ENCODE measurements at regions not wholly inside any gene's neighbourhood (a gene's known extent, or its start where the extent isn't known, plus 50 kb on each side); places are given as distances from the start of the nearest gene placed in this dataset.
A peak's percentile ranks its signal among the peaks of the same experiment; 100 is the strongest.
"Not testable (repeated sequence)": the region's sequence is repeated elsewhere in the genome, so short reads cannot be mapped to it uniquely, and the experiment has no call there.

GRCh38 chr2:44098050-44098449 lies 70.6 kb upstream of the PPM1B start:
- no peak for ATAC-seq (ENCODE audit: low read depth)
- no peak for DNase-seq (ENCODE audit: low spot score in 2 of 2)
- Mint-ChIP-seq H3K27ac (no peak overlapping the region), H3K27me3 (peaks cover 2% of the 10 kb centered on the region), H3K36me3 (peaks cover under 1% of the 10 kb centered on the region), H3K4me3 (no peak overlapping the region), H3K4me1 (peaks cover 3% of the 10 kb centered on the region), H3K9me3 (no peaks in the 10 kb centered on the region)

- DNase-seq (ENCODE audit: low spot score in 2 of 2) (no peak), ATAC-seq (ENCODE audit: low read depth) (no peak)
- Mint-ChIP-seq H3K9me3 (no peaks in the 10 kb centered on the region), H3K27me3 (peaks cover 2% of the 10 kb centered on the region), H3K4me3 (no peak overlapping the region), H3K36me3 (no peaks in the 10 kb centered on the region), H3K4me1 (peaks cover 3% of the 10 kb centered on the region), H3K27ac (no peak overlapping the region)
Measured at GRCh38 chr2:44098891-44099290, 69.8 kb upstream of the PPM1B start.

GRCh38 chr2:44100351-44100750 lies 68.3 kb upstream of the PPM1B start:
- Mint-ChIP-seq H3K4me3 (no peak overlapping the region), H3K9me3 (no peaks in the 10 kb centered on the region), H3K4me1 (peaks cover 3% of the 10 kb centered on the region), H3K27me3 (peaks cover 2% of the 10 kb centered on the region), H3K27ac (no peak overlapping the region), H3K36me3 (no peaks in the 10 kb centered on the region)
- no peak for DNase-seq (ENCODE audit: low spot score in 2 of 2)
- ATAC-seq (ENCODE audit: low read depth): no peak

GRCh38 chr2:44101246-44101645 lies 67.4 kb upstream of the PPM1B start:
- peaks cover 3% of the 10 kb centered on the region for H3K4me1 Mint-ChIP-seq
- no peaks in the 10 kb centered on the region for H3K36me3 Mint-ChIP-seq
- no peaks in the 10 kb centered on the region for H3K9me3 Mint-ChIP-seq
- H3K27me3 Mint-ChIP-seq: peaks cover 2% of the 10 kb centered on the region
- H3K27ac Mint-ChIP-seq: no peak overlapping the region
- no peak overlapping the region for H3K4me3 Mint-ChIP-seq
- DNase-seq (ENCODE audit: low spot score in 2 of 2): no peak
- ATAC-seq (ENCODE audit: low read depth): no peak

GRCh38 chr2:44102790-44103562 lies 65.7 kb upstream of the PPM1B start:
- ATAC-seq (ENCODE audit: low read depth) (no peak), DNase-seq (ENCODE audit: low spot score in 2 of 2) (no peak)
- Mint-ChIP-seq H3K4me1 (peaks cover 7% of the 10 kb centered on the region), H3K27ac (no peak overlapping the region), H3K4me3 (no peak overlapping the region), H3K9me3 (no peaks in the 10 kb centered on the region), H3K36me3 (no peaks in the 10 kb centered on the region), H3K27me3 (peaks cover 2% of the 10 kb centered on the region)

- ATAC-seq (ENCODE audit: low read depth) (no peak), DNase-seq (ENCODE audit: low spot score in 2 of 2) (no peak)
- Mint-ChIP-seq H3K27me3 (peaks cover 4% of the 10 kb centered on the region), H3K4me1 (peaks cover 7% of the 10 kb centered on the region), H3K9me3 (no peaks in the 10 kb centered on the region), H3K4me3 (no peak overlapping the region), H3K36me3 (no peaks in the 10 kb centered on the region), H3K27ac (no peak overlapping the region)
Measured at GRCh38 chr2:44103639-44104038, 65.0 kb upstream of the PPM1B start.

GRCh38 chr2:44104855-44105271 lies 63.8 kb upstream of the PPM1B start:
- DNase-seq (ENCODE audit: low spot score in 2 of 2): no peak
- Mint-ChIP-seq H3K4me1 (peaks cover 7% of the 10 kb centered on the region), H3K27ac (no peak overlapping the region), H3K9me3 (no peaks in the 10 kb centered on the region), H3K36me3 (no peaks in the 10 kb centered on the region), H3K27me3 (peaks cover 3% of the 10 kb centered on the region), H3K4me3 (no peak overlapping the region)
- no peak for ATAC-seq (ENCODE audit: low read depth)

GRCh38 chr2:44106509-44106908 lies 62.2 kb upstream of the PPM1B start:
- ATAC-seq (ENCODE audit: low read depth): not testable (repeated sequence)

GRCh38 chr2:44107086-44107740 lies 61.5 kb upstream of the PPM1B start:
- peak; percentile 26 for ATAC-seq (ENCODE audit: low read depth)
- DNase-seq (ENCODE audit: low spot score in 2 of 2): no peak
- Mint-ChIP-seq H3K4me1 (peaks cover 4% of the 10 kb centered on the region), H3K9me3 (no peaks in the 10 kb centered on the region), H3K27me3 (peaks cover 3% of the 10 kb centered on the region), H3K36me3 (no peaks in the 10 kb centered on the region), H3K4me3 (no peak overlapping the region), H3K27ac (no peak overlapping the region)

More at GRCh38 chr2:44106509-44106908, 62.2 kb upstream of the PPM1B start:
- H3K4me1 Mint-ChIP-seq; H3K4me3 Mint-ChIP-seq; H3K36me3 Mint-ChIP-seq; H3K9me3 Mint-ChIP-seq; DNase-seq (ENCODE audit: low spot score in 2 of 2); H3K27ac Mint-ChIP-seq; H3K27me3 Mint-ChIP-seq: not testable (repeated sequence)

GRCh38 chr2:44107974-44108373 lies 60.7 kb upstream of the PPM1B start:
- ATAC-seq (ENCODE audit: low read depth) (no peak), DNase-seq (ENCODE audit: low spot score in 2 of 2) (no peak)
- H3K27ac Mint-ChIP-seq: no peak overlapping the region
- peaks cover 4% of the 10 kb centered on the region for H3K4me1 Mint-ChIP-seq
- H3K9me3 Mint-ChIP-seq: no peaks in the 10 kb centered on the region
- no peaks in the 10 kb centered on the region for H3K36me3 Mint-ChIP-seq
- no peak overlapping the region for H3K4me3 Mint-ChIP-seq
- H3K27me3 Mint-ChIP-seq: peaks cover 3% of the 10 kb centered on the region

GRCh38 chr2:44109166-44109565 lies 59.5 kb upstream of the PPM1B start:
- peaks cover 2% of the 10 kb centered on the region for H3K36me3 Mint-ChIP-seq
- no peak overlapping the region for H3K4me3 Mint-ChIP-seq
- DNase-seq (ENCODE audit: low spot score in 2 of 2) (no peak), ATAC-seq (ENCODE audit: low read depth) (no peak)
- peaks cover 6% of the 10 kb centered on the region for H3K27me3 Mint-ChIP-seq
- no peaks in the 10 kb centered on the region for H3K9me3 Mint-ChIP-seq
- H3K27ac Mint-ChIP-seq: no peak overlapping the region
- peaks cover 4% of the 10 kb centered on the region for H3K4me1 Mint-ChIP-seq

- H3K27ac Mint-ChIP-seq: no peak overlapping the region
- H3K36me3 Mint-ChIP-seq: peaks cover 2% of the 10 kb centered on the region
- H3K27me3 Mint-ChIP-seq: peaks cover 7% of the 10 kb centered on the region
- no peak for DNase-seq (ENCODE audit: low spot score in 2 of 2)
- no peak overlapping the region for H3K4me3 Mint-ChIP-seq
- no peak for ATAC-seq (ENCODE audit: low read depth)
- peaks cover 4% of the 10 kb centered on the region for H3K4me1 Mint-ChIP-seq
- H3K9me3 Mint-ChIP-seq: no peaks in the 10 kb centered on the region
Measured at GRCh38 chr2:44110444-44110843, 58.2 kb upstream of the PPM1B start.

GRCh38 chr2:44112096-44112495 lies 56.6 kb upstream of the PPM1B start:
- Mint-ChIP-seq H3K27ac (no peak overlapping the region), H3K36me3 (peaks cover 2% of the 10 kb centered on the region), H3K27me3 (peaks cover 7% of the 10 kb centered on the region), H3K9me3 (no peaks in the 10 kb centered on the region), H3K4me3 (no peak overlapping the region), H3K4me1 (peaks cover 3% of the 10 kb centered on the region)
- ATAC-seq (ENCODE audit: low read depth) (no peak), DNase-seq (ENCODE audit: low spot score in 2 of 2) (no peak)

- Mint-ChIP-seq H3K27ac (no peak overlapping the region), H3K36me3 (peaks cover 2% of the 10 kb centered on the region), H3K27me3 (peaks cover 5% of the 10 kb centered on the region), H3K4me3 (no peak overlapping the region), H3K4me1 (no peaks in the 10 kb centered on the region), H3K9me3 (no peaks in the 10 kb centered on the region)
- no peak for DNase-seq (ENCODE audit: low spot score in 2 of 2)
- ATAC-seq (ENCODE audit: low read depth): no peak
Measured at GRCh38 chr2:44116319-44116718, 52.4 kb upstream of the PPM1B start.

GRCh38 chr2:44118257-44118656 lies 50.4 kb upstream of the PPM1B start:
- H3K27ac Mint-ChIP-seq: no peak overlapping the region
- H3K36me3 Mint-ChIP-seq: peaks cover 2% of the 10 kb centered on the region
- ATAC-seq (ENCODE audit: low read depth) (no peak), DNase-seq (ENCODE audit: low spot score in 2 of 2) (no peak)
- H3K9me3 Mint-ChIP-seq: no peaks in the 10 kb centered on the region
- H3K27me3 Mint-ChIP-seq: peaks cover 5% of the 10 kb centered on the region
- no peak overlapping the region for H3K4me3 Mint-ChIP-seq
- no peaks in the 10 kb centered on the region for H3K4me1 Mint-ChIP-seq
